Tibial nerve (tissue), 4 donors: ENCODE measurements at regions not wholly inside any gene's neighbourhood (a gene's known extent, or its start where the extent isn't known, plus 50 kb on each side); places are given as distances from the start of the nearest gene placed in this dataset.

Experiments used
- DNase-seq, 2 donors: peaks; one replicate each; pipeline ENCODE4 v3.0.0-alpha.2; 2019; ENCODE audit warnings: low spot score in 2 of 2
- H3K27ac ChIP-seq, 4 donors: fragments of 200-600 bp; sonication (generic) in 3 of 4; one replicate each; pipeline ENCODE4 v1.5.1; 2017 to 2019; ENCODE audit warnings: mild to moderate bottlenecking in 1 of 4
- H3K27me3 ChIP-seq, 2 donors: fragments of 200-600 bp; sonication (generic) in 1 of 2; one replicate each; pipeline versions ENCODE4 v1.5.1 to v1.6.0; 2017 to 2019
- H3K36me3 ChIP-seq, 3 donors: fragments of 200-600 bp; sonication (generic); one replicate each; pipeline ENCODE4 v1.5.1; 2018 to 2019
- H3K4me1 ChIP-seq, 4 donors: fragments of 200-600 bp; sonication (generic) in 3 of 4; one replicate each; pipeline ENCODE4 v1.5.1; 2017 to 2019
- H3K4me3 ChIP-seq, 4 donors: fragments of 200-600 bp; sonication (generic) in 3 of 4; one replicate each; pipeline ENCODE4 v1.5.1; 2017 to 2019; ENCODE audit warnings: mild to moderate bottlenecking in 1 of 4, moderate library complexity in 1 of 4
- H3K9me3 ChIP-seq, 4 donors: fragments of 200-600 bp; sonication (generic) in 3 of 4; one replicate each; pipeline ENCODE4 v1.5.1; 2017 to 2019
- EP300 ChIP-seq, 2 donors: sonication (generic); formaldehyde crosslinking; IDR thresholded peaks; one replicate each; pipeline ENCODE4 v1.6.1; 2017; ENCODE audit warnings: antibody characterized with exemption in 2 of 2, mild to moderate bottlenecking in 1 of 2
- POLR2A ChIP-seq, 2 donors: fragments of 450-650 bp; IDR thresholded peaks; one replicate each; pipeline ENCODE4 v1.6.1; 2017; ENCODE audit warnings: antibody characterized with exemption in 2 of 2, mild to moderate bottlenecking in 2 of 2, moderate library complexity in 2 of 2
- WGBS, 2 donors: methylation state at CpG; one replicate each; pipeline ENCODE4 v1.1.5; 2018; 5-methylcytosine and 5-hydroxymethylcytosine counted together
- TF ChIP-seq, protein P1 (sequence below), 5 experiments: fragments of 200-600 bp in 3 of 5; fragments of 450-650 bp in 2 of 5; sonication (generic) in 3 of 5; IDR thresholded peaks; one replicate each; pipeline ENCODE4 v1.5.1; 2016 to 2019; ENCODE audit warnings: antibody characterized with exemption in 5 of 5, mild to moderate bottlenecking in 3 of 5, moderate library complexity in 2 of 5

DNA sequence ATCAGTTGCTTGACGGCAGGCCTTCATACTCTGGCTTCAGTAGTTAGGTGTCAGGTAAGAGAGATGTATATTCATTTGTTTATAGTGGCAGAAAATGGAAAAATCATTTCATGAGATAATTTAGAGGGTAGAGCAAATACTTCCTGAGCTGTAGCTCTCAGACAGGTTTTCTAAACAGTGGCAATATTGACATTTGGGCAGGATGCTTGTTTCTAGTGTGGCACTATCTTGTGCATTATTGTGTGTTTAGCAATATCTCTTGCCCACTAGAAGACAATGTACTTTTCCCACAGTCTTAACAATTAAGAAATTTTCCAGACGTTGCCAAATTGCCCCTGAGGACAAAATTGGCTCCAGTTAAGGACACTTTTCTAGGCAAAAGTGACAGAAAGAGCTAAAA lies 1143.1 kb downstream of the PLA2G4A start:
- no peak for DNase-seq
- no peaks in the 10 kb centered on the region for H3K36me3 ChIP-seq
- H3K4me3 ChIP-seq = no peak overlapping the region
- no peak overlapping the region for H3K27ac ChIP-seq
- H3K9me3 ChIP-seq = no peaks in the 10 kb centered on the region
- H3K4me1 ChIP-seq = no peaks in the 10 kb centered on the region
- H3K27me3 ChIP-seq = no peaks in the 10 kb centered on the region
- 58 to 63% methylated on average over 2 of the region's 2 CpGs for WGBS, 2 donors
- TF ChIP-seq, protein P1, sequence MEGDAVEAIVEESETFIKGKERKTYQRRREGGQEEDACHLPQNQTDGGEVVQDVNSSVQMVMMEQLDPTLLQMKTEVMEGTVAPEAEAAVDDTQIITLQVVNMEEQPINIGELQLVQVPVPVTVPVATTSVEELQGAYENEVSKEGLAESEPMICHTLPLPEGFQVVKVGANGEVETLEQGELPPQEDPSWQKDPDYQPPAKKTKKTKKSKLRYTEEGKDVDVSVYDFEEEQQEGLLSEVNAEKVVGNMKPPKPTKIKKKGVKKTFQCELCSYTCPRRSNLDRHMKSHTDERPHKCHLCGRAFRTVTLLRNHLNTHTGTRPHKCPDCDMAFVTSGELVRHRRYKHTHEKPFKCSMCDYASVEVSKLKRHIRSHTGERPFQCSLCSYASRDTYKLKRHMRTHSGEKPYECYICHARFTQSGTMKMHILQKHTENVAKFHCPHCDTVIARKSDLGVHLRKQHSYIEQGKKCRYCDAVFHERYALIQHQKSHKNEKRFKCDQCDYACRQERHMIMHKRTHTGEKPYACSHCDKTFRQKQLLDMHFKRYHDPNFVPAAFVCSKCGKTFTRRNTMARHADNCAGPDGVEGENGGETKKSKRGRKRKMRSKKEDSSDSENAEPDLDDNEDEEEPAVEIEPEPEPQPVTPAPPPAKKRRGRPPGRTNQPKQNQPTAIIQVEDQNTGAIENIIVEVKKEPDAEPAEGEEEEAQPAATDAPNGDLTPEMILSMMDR (IDR thresholded peaks at IDR 0.05) = no peak
- TF ChIP-seq POLR2A (IDR thresholded peaks at IDR 0.05) (no peak), EP300 (IDR thresholded peaks at IDR 0.05) (no peak)

DNA sequence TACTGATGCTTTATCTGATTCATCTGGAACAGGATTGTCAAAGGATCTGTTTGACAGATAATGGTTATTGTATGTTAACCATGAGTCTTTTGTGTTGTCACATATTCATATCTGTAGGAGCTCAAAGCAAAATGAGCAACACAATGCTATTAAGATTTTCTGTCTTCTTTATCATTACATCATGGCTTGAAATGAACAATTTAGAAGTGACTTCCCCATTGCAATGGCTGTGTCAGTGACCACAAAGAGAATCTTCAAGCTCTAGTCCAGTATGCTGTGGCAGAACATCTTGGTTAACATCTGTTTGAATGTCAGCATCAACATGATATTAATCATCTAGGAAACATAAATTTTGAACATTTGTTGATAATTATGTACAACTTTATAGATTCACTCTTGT lies 1148.5 kb downstream of the PLA2G4A start:
- peaks cover 0 to 6% (median 0%) of the 10 kb centered on the region in 4 donors for H3K9me3 ChIP-seq
- H3K27ac ChIP-seq = no peak overlapping the region
- no peak overlapping the region for H3K4me3 ChIP-seq
- no peaks in the 10 kb centered on the region for H3K27me3 ChIP-seq
- no peaks in the 10 kb centered on the region for H3K36me3 ChIP-seq
- no peaks in the 10 kb centered on the region for H3K4me1 ChIP-seq
- no peak for DNase-seq
- TF ChIP-seq, protein P1 (IDR thresholded peaks at IDR 0.05) = no peak
- no peak for TF ChIP-seq POLR2A (IDR thresholded peaks at IDR 0.05)
- TF ChIP-seq EP300 (IDR thresholded peaks at IDR 0.05) = no peak

DNA sequence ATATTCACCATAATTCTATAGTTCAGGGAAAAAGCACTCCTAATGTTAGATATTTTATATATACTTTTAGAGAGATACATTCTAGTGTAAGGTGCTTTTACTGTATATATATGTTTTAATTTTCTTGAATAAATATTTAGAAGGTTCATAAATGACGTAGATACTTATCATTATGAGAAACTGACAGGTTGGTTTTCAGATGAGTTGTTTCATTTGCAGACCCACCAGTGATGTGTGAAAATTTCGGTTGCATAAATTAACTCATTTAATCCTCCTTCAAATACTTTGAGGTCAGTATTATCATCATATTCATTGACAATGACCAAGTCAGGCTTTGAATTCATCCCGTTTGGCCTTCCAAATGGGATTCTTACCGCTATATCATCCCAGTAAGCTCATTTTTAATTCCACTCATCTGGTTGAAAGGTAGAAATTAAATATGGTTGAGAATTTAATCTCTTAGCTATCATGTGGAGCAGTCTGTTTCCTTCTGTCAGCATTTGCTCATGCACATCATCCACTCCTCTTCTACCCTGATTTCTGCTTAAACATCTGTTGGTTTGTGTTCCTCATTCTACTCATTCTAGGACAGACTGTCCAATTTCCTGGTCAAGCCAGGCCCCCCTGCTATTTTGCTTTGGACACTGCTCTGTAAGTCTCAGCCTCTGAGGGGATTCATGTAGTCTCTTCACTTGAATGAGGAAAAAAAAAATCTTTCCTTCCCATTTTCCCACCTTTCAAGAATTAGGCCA lies 1156.6 kb downstream of the PLA2G4A start:
- 92 to 94% methylated on average over 4 of the region's 4 CpGs for WGBS, 2 donors
- Histone ChIP-seq H3K27me3 (no peaks in the 10 kb centered on the region), H3K9me3 (peaks cover 0 to 6% (median 0%) of the 10 kb centered on the region in 4 donors), H3K36me3 (no peaks in the 10 kb centered on the region), H3K27ac (no peak overlapping the region), H3K4me1 (no peaks in the 10 kb centered on the region), H3K4me3 (no peak overlapping the region)
- TF ChIP-seq EP300 (IDR thresholded peaks at IDR 0.05) (no peak), POLR2A (IDR thresholded peaks at IDR 0.05) (no peak)
- TF ChIP-seq, protein P1 (IDR thresholded peaks at IDR 0.05) = no peak
- no peak for DNase-seq

DNA sequence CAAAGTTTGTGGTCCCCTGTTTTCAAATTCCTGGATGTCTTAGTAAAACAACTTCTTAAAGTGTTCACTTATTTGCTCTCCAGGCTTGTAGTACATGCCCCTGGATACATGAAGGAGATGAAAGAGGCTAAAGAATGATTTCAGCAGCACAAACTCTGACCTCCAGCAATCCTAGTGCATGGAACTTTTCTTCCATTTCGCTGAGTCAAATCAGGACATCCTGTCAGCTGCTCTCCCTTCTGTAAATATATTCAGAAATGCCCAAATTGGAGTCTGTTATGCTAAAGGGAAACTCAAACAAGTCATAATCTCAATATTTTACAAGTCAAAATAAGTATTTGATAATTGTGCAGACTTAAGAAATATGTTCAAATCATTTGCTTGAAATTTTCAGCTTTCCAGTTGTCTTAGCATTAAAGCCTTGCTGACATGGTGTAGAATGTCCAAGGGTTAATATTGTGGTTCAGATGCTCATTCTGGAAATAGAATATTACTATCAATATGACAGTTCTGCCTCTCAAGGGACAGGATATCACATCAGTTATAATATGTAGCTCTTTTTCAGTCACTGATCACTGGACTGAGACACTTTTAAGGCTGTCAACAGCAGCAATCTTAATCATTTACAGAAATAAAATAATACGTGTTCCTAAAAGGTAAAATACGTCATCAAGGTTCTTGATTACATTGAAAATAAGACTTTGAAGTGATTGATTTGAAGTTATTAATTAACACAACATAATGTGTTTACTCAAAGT lies 1157.3 kb downstream of the PLA2G4A start:
- H3K4me3 ChIP-seq = no peak overlapping the region
- no peaks in the 10 kb centered on the region for H3K27me3 ChIP-seq
- H3K9me3 ChIP-seq = peaks cover 0 to 6% (median 0%) of the 10 kb centered on the region in 4 donors
- H3K36me3 ChIP-seq = no peaks in the 10 kb centered on the region
- H3K27ac ChIP-seq = no peak overlapping the region
- no peaks in the 10 kb centered on the region for H3K4me1 ChIP-seq
- TF ChIP-seq, protein P1 (IDR thresholded peaks at IDR 0.05) = no peak
- TF ChIP-seq EP300 (IDR thresholded peaks at IDR 0.05) = no peak
- TF ChIP-seq POLR2A (IDR thresholded peaks at IDR 0.05) = no peak
- WGBS, 2 donors = 70 to 78% methylated on average over 3 of the region's 3 CpGs
- no peak for DNase-seq

DNA sequence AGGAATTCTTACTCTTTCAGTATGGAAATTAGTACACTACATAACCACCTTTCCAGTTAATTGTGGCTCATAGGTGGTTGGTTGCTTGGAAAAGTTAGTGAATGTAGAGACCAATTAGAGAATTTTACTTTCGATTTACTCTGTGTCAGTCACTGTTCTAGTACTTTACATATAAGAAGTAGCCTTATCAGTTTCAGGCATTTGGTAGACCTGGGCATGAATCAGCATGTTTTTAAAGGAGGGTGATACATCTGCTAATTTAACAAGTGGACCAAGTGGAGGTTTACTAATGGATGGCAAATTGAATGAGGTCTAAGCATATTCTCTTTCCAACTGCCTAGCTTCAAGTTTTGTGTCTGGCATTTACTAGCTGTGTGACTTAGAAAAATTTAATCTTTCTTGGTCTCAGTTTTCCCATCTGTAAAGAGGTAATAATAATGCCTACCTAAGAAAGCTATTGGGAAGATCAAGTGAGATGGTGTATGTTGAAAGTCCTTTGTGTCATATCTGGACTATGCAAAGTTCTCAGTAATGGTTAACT lies 1158.6 kb downstream of the PLA2G4A start:
- no peaks in the 10 kb centered on the region for H3K27me3 ChIP-seq
- WGBS, 2 donors = 91 to 93% methylated on average over 1 of the region's 1 CpG
- TF ChIP-seq EP300 (IDR thresholded peaks at IDR 0.05) (no peak), POLR2A (IDR thresholded peaks at IDR 0.05) (no peak)
- TF ChIP-seq, protein P1 (IDR thresholded peaks at IDR 0.05) = no peak
- DNase-seq = no peak
- H3K36me3 ChIP-seq = no peaks in the 10 kb centered on the region
- H3K27ac ChIP-seq = no peak overlapping the region
- H3K4me3 ChIP-seq = no peak overlapping the region
- no peaks in the 10 kb centered on the region for H3K4me1 ChIP-seq
- peaks cover 0 to under 1% (median 0%) of the 10 kb centered on the region in 4 donors for H3K9me3 ChIP-seq
